ENCODE measurements at regions not wholly inside any gene's neighbourhood (a gene's known extent, or its start where the extent isn't known, plus 50 kb on each side); places are given as distances from the start of the nearest gene placed in this dataset.

DNA sequence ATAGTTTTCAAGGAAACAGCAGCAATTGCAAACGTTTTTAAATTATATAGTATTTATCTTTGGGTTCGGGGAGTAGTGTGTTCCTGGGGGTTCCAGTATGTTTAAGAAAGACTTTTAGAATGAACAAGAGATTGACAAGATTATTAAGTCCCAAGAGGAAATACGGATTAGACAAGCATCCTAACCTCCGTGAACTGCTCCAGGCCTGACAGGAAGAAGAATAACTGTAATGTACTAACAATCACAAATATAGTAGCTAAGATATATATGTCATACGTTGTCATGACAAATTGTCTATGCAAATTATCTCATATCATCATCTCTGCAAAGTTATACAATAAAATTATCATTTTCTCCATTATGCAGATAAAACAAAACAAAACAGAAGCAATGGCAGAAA lies 1397.2 kb downstream of the MRPL39 start:
- TF ChIP-seq, protein P1, sequence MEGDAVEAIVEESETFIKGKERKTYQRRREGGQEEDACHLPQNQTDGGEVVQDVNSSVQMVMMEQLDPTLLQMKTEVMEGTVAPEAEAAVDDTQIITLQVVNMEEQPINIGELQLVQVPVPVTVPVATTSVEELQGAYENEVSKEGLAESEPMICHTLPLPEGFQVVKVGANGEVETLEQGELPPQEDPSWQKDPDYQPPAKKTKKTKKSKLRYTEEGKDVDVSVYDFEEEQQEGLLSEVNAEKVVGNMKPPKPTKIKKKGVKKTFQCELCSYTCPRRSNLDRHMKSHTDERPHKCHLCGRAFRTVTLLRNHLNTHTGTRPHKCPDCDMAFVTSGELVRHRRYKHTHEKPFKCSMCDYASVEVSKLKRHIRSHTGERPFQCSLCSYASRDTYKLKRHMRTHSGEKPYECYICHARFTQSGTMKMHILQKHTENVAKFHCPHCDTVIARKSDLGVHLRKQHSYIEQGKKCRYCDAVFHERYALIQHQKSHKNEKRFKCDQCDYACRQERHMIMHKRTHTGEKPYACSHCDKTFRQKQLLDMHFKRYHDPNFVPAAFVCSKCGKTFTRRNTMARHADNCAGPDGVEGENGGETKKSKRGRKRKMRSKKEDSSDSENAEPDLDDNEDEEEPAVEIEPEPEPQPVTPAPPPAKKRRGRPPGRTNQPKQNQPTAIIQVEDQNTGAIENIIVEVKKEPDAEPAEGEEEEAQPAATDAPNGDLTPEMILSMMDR (IDR thresholded peaks at IDR 0.05; ENCODE audit: low read length), result no peak
- TF ChIP-seq EZH2 (optimal IDR thresholded peaks at IDR 0.05; ENCODE audit: low read depth, low read length) (no peak), EZH2phosphoT487 (IDR thresholded peaks at IDR 0.05; ENCODE audit: low read length) (no peak)
